ENCODE measurements at regions not wholly inside any gene's neighbourhood (a gene's known extent, or its start where the extent isn't known, plus 50 kb on each side); places are given as distances from the start of the nearest gene placed in this dataset.
"Not testable (repeated sequence)": the region's sequence is repeated elsewhere in the genome, so short reads cannot be mapped to it uniquely, and the experiment has no call there.

DNA sequence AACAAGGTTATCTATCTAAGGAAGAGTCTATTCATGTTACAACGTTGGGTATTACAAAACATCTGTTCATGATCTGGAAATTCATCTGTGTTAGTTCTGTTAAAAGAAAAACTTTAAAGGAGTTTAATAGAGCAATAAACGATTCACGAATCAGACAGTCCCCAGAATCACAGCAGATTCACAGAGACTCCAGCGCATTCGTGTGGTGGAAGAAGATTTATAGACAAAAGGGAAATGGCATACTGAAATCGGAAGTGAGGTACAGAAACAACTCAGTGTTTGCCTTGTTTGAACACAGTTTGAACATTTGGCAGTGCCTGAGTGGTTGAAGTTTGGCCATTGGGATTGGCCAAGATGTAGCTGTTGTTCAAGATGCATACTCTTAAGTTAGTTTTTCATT is 178.8 kb downstream of the CWH43 start:
- TF ChIP-seq, protein P1, sequence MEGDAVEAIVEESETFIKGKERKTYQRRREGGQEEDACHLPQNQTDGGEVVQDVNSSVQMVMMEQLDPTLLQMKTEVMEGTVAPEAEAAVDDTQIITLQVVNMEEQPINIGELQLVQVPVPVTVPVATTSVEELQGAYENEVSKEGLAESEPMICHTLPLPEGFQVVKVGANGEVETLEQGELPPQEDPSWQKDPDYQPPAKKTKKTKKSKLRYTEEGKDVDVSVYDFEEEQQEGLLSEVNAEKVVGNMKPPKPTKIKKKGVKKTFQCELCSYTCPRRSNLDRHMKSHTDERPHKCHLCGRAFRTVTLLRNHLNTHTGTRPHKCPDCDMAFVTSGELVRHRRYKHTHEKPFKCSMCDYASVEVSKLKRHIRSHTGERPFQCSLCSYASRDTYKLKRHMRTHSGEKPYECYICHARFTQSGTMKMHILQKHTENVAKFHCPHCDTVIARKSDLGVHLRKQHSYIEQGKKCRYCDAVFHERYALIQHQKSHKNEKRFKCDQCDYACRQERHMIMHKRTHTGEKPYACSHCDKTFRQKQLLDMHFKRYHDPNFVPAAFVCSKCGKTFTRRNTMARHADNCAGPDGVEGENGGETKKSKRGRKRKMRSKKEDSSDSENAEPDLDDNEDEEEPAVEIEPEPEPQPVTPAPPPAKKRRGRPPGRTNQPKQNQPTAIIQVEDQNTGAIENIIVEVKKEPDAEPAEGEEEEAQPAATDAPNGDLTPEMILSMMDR (IDR thresholded peaks at IDR 0.05), result not testable (repeated sequence)
- TF ChIP-seq TCF7L2 (IDR thresholded peaks at IDR 0.05; ENCODE audit: low read depth, low read length); POLR2AphosphoS5 (IDR thresholded peaks at IDR 0.05; ENCODE audit: low read depth, low read length); SIN3A (IDR thresholded peaks at IDR 0.05; ENCODE audit: borderline replicate concordance, insufficient read depth, low read depth, low read length): not testable (repeated sequence)
- TF ChIP-seq, protein P2, sequence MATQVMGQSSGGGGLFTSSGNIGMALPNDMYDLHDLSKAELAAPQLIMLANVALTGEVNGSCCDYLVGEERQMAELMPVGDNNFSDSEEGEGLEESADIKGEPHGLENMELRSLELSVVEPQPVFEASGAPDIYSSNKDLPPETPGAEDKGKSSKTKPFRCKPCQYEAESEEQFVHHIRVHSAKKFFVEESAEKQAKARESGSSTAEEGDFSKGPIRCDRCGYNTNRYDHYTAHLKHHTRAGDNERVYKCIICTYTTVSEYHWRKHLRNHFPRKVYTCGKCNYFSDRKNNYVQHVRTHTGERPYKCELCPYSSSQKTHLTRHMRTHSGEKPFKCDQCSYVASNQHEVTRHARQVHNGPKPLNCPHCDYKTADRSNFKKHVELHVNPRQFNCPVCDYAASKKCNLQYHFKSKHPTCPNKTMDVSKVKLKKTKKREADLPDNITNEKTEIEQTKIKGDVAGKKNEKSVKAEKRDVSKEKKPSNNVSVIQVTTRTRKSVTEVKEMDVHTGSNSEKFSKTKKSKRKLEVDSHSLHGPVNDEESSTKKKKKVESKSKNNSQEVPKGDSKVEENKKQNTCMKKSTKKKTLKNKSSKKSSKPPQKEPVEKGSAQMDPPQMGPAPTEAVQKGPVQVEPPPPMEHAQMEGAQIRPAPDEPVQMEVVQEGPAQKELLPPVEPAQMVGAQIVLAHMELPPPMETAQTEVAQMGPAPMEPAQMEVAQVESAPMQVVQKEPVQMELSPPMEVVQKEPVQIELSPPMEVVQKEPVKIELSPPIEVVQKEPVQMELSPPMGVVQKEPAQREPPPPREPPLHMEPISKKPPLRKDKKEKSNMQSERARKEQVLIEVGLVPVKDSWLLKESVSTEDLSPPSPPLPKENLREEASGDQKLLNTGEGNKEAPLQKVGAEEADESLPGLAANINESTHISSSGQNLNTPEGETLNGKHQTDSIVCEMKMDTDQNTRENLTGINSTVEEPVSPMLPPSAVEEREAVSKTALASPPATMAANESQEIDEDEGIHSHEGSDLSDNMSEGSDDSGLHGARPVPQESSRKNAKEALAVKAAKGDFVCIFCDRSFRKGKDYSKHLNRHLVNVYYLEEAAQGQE (IDR thresholded peaks at IDR 0.05; ENCODE audit: insufficient read depth in 1 of 2, low read depth in 2 of 2, low read length in 1 of 2), result not testable (repeated sequence)

Data from Panc1 (cell line).